ENCODE measurements at regions not wholly inside any gene's neighbourhood (a gene's known extent, or its start where the extent isn't known, plus 50 kb on each side); places are given as distances from the start of the nearest gene placed in this dataset.

DNA sequence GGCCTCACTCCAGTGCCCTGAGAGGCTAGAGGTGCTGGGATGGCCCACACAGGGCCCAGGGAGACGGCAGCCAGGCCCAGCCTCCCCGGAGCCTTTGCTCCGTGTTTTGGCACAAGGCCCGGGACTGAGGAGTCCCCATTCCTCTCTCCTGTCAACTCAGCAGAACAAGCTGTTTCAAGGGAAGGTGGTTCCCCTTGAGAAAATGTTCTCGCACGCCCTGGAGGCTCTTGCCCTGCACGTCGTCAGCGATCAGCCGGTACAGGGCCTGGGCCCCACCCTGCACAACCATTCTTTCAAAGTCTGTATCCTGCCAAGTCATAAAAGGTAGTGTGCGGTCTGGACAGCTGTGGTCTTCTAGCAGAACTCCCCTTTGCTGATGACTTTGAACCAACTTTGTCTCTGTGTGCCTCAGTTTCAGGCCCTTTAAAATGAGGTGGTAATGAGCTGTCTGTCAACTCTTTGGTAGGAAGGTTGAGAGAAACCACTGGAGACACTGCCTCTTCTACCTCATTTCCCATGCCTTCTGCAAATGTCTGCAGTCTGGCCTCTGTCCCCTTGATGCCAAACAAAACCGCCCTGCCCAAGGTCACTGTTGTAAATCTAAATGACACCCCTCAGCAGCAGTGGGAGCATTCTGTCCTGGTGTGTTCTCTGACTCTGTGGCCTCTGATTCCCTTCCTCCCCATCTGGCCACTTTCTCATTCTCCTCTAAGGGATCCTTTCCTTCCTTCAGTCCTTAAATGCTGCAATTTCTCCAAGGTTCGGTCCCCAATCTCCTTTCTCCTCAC, 138.6 kb upstream of the JUN start:
- no peak overlapping the region for H3K9ac ChIP-seq (ENCODE audit: low read depth, low read length)
- H3K4me3 ChIP-seq (ENCODE audit: low read depth, low read length), result no peak overlapping the region
- no peaks in the 10 kb centered on the region for H3K4me1 ChIP-seq (ENCODE audit: control insufficient read depth, insufficient read depth, low read length)
- no peaks in the 10 kb centered on the region for H3K36me3 ChIP-seq (ENCODE audit: control insufficient read depth, insufficient read depth, low read length)
- no peaks in the 10 kb centered on the region for H3K27me3 ChIP-seq (ENCODE audit: control insufficient read depth, insufficient read depth, low read length)
- H3K9me3 ChIP-seq (ENCODE audit: control insufficient read depth, insufficient read depth, low read length), result no peaks in the 10 kb centered on the region

DNA sequence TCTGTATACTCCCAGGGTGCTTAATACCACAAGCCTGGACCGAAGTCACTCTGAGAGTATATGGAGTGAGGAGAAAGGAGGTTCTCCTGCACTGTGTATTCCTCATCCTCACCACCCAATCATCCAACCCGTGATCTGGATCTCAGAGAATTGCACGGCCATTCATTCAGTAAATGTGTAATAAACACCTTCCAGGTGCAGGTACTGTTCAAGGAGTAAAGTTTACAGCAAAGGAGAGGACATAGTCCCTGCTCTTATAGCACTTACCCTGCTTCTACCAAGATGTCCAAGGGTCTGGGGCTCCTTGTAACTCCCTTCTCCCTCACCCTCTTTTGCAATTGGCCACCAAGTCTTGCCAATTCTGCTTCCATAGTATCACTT, 139.2 kb upstream of the JUN start:
- no peaks in the 10 kb centered on the region for H3K4me1 ChIP-seq (ENCODE audit: control insufficient read depth, insufficient read depth, low read length)
- no peak overlapping the region for H3K9ac ChIP-seq (ENCODE audit: low read depth, low read length)
- H3K36me3 ChIP-seq (ENCODE audit: control insufficient read depth, insufficient read depth, low read length), result no peaks in the 10 kb centered on the region
- H3K9me3 ChIP-seq (ENCODE audit: control insufficient read depth, insufficient read depth, low read length), result no peaks in the 10 kb centered on the region
- no peaks in the 10 kb centered on the region for H3K27me3 ChIP-seq (ENCODE audit: control insufficient read depth, insufficient read depth, low read length)
- H3K4me3 ChIP-seq (ENCODE audit: low read depth, low read length), result no peak overlapping the region

DNA sequence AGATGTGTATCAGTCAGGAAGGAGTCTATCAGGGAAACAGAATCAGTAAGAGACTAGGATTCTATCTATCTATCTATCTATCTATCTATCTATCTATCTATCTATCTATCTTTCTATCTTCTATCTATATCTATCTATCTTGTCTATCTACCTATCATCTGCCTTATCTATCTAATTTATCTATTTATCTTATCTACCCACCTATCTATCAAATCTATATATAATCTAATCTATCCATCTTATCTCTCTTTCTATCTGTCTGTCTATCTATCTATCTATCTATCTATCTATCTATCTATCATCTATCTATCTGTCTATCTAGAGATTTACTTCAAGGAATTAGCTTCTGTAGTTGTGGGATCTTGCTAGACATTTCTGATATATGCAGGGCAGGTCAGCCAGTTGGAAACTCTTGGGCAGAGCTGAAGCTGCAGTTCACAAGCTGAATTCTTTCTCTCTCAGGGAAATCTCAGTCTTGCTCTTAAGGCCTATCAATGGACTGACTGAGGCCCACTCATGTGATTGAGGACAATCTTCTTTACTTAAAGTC, 140.2 kb upstream of the JUN start:
- no peaks in the 10 kb centered on the region for H3K9me3 ChIP-seq (ENCODE audit: control insufficient read depth, insufficient read depth, low read length)
- no peaks in the 10 kb centered on the region for H3K4me1 ChIP-seq (ENCODE audit: control insufficient read depth, insufficient read depth, low read length)
- no peaks in the 10 kb centered on the region for H3K27me3 ChIP-seq (ENCODE audit: control insufficient read depth, insufficient read depth, low read length)
- H3K4me3 ChIP-seq (ENCODE audit: low read depth, low read length), result no peak overlapping the region
- H3K36me3 ChIP-seq (ENCODE audit: control insufficient read depth, insufficient read depth, low read length), result no peaks in the 10 kb centered on the region
- no peak overlapping the region for H3K9ac ChIP-seq (ENCODE audit: low read depth, low read length)

DNA sequence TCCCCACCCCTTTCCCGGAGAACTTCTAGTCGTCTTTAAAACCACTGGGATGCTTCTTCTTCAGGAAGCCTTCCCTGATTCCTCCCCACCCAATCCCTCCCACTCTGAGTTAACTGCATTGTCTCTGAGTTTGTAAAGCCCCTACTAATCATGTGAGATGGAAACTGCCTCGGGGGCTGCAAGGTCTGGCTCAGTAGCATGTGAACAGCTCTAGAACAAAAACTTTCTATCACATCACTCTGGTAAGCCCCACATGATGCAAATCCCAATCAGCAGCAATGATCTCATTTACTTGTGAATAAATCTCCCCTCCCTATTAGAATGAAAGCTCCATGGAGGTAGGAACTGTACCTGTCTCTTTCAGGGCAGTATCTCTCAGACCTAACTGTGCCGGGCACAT, 141.0 kb upstream of the JUN start:
- Histone ChIP-seq H3K36me3 (ENCODE audit: control insufficient read depth, insufficient read depth, low read length) (no peaks in the 10 kb centered on the region), H3K27me3 (ENCODE audit: control insufficient read depth, insufficient read depth, low read length) (no peaks in the 10 kb centered on the region), H3K9me3 (ENCODE audit: control insufficient read depth, insufficient read depth, low read length) (no peaks in the 10 kb centered on the region), H3K9ac (ENCODE audit: low read depth, low read length) (no peak overlapping the region), H3K4me1 (ENCODE audit: control insufficient read depth, insufficient read depth, low read length) (no peaks in the 10 kb centered on the region), H3K4me3 (ENCODE audit: low read depth, low read length) (no peak overlapping the region)

DNA sequence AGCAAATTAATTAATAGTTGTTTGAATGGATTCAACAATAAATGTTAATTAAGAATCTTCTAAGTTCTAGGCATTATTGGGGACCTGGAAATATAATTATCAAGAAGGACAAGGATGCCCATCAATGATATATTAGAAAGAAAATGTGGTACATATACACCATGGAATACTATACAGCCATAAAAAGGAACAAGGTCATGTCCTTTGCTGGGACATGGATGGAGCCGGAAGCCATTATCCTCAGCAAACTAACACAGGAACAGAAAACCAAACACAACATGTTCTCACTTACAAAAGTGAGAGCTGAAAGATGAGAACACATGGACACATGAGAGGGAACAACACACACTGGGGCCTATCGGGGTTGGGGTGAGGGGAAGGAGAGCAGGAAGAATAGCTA, 141.4 kb upstream of the JUN start:
- H3K4me1 ChIP-seq (ENCODE audit: control insufficient read depth, insufficient read depth, low read length), result no peaks in the 10 kb centered on the region
- H3K27me3 ChIP-seq (ENCODE audit: control insufficient read depth, insufficient read depth, low read length), result no peaks in the 10 kb centered on the region
- H3K9ac ChIP-seq (ENCODE audit: low read depth, low read length), result no peak overlapping the region
- H3K9me3 ChIP-seq (ENCODE audit: control insufficient read depth, insufficient read depth, low read length), result no peaks in the 10 kb centered on the region
- H3K4me3 ChIP-seq (ENCODE audit: low read depth, low read length), result no peak overlapping the region
- no peaks in the 10 kb centered on the region for H3K36me3 ChIP-seq (ENCODE audit: control insufficient read depth, insufficient read depth, low read length)

DNA sequence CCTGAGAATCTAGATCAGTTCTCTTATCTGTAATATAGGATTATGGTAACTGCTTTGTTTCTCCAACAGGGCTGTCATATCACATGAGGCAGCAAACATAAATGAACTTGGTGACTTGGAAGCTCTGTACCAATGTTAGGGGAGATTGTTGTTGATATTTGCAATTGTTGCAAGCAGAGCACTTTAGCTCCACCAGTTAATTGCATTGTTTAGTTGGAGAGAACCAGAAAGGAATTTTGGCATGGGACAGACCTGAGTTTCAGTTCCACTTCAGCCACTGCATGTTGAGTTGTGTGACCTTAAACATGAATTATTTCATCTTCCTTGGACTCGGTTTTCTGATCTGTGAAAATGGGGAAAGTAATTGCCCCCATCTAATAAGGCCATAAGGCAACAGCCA, 142.3 kb upstream of the JUN start:
- H3K4me3 ChIP-seq (ENCODE audit: low read depth, low read length), result no peak overlapping the region
- no peak overlapping the region for H3K9ac ChIP-seq (ENCODE audit: low read depth, low read length)
- H3K27me3 ChIP-seq (ENCODE audit: control insufficient read depth, insufficient read depth, low read length), result no peaks in the 10 kb centered on the region
- H3K9me3 ChIP-seq (ENCODE audit: control insufficient read depth, insufficient read depth, low read length), result no peaks in the 10 kb centered on the region
- no peaks in the 10 kb centered on the region for H3K36me3 ChIP-seq (ENCODE audit: control insufficient read depth, insufficient read depth, low read length)
- no peaks in the 10 kb centered on the region for H3K4me1 ChIP-seq (ENCODE audit: control insufficient read depth, insufficient read depth, low read length)

DNA sequence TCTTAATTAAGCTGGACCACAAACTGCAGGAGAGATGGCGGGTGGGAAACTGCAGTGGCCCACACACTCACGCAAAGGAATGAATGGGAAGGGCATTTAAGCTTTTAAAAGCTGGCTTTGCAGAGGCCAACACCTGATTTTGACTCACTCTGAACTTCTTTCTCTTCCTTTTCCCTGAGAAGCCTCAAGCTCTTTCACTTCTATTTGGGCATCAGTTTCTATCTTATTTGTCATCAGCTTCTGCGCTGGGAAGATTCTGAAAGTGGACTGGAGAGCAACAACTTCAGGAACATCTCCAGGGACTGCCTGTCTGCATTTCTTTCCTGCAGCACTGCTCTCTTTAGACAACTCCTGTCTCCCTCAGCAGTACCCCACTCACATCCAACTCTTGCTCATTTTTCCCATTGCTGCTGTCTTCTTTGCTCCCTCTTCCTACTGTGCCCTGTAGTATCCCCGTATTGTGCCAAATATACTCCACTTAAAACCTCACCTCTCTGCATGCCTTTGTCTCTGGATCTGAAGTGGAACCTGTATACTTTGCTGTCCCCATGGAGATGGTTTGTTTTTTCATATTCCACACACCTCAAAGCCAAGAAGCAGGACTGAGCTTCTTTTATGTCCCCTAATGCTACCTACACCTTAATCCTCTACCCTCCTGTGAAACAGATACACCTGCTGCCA, 143.3 kb upstream of the JUN start:
- H3K36me3 ChIP-seq (ENCODE audit: control insufficient read depth, insufficient read depth, low read length), result no peaks in the 10 kb centered on the region
- no peak overlapping the region for H3K4me3 ChIP-seq (ENCODE audit: low read depth, low read length)
- no peaks in the 10 kb centered on the region for H3K9me3 ChIP-seq (ENCODE audit: control insufficient read depth, insufficient read depth, low read length)
- H3K27me3 ChIP-seq (ENCODE audit: control insufficient read depth, insufficient read depth, low read length), result no peaks in the 10 kb centered on the region
- no peaks in the 10 kb centered on the region for H3K4me1 ChIP-seq (ENCODE audit: control insufficient read depth, insufficient read depth, low read length)
- no peak overlapping the region for H3K9ac ChIP-seq (ENCODE audit: low read depth, low read length)

DNA sequence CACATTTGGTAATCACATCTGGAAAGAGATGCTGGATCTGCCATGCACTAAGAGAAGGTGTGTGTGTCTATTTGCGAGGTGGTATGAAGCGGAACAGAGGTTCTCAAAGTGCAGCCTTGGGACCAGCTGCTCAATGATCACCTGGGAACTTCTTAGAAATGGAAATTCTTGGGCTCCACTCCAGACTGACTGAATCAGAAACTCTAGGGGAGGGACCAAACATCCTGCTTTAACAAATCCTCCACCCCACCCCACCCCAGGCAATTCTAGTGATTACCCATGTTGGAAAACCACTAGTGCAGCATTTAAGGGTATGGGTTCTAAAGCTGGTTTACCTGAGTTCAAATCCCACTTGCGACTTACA, 143.9 kb upstream of the JUN start:
- no peaks in the 10 kb centered on the region for H3K36me3 ChIP-seq (ENCODE audit: control insufficient read depth, insufficient read depth, low read length)
- H3K9me3 ChIP-seq (ENCODE audit: control insufficient read depth, insufficient read depth, low read length), result no peaks in the 10 kb centered on the region
- no peak overlapping the region for H3K9ac ChIP-seq (ENCODE audit: low read depth, low read length)
- H3K4me3 ChIP-seq (ENCODE audit: low read depth, low read length), result no peak overlapping the region
- no peaks in the 10 kb centered on the region for H3K27me3 ChIP-seq (ENCODE audit: control insufficient read depth, insufficient read depth, low read length)
- H3K4me1 ChIP-seq (ENCODE audit: control insufficient read depth, insufficient read depth, low read length), result no peaks in the 10 kb centered on the region

DNA sequence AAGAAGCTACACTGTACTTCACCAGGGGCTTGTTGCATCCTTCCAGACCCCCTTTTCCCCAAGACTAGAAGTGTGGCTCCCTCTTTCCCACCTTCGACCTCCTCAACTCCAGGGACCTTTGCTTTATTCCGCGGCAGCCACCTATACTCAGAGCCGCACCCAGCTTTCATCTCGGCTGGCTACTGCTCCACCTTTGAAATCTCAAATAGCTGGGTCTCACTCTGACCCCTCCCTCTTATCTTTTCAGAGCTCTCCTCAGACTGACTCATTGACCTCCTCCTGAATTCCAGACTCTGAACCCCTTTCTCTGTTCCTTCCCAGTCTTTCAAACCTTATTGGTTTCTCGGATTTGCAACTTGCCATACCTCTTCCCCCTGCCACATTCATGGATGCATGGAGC, 144.7 kb upstream of the JUN start:
- H3K4me3 ChIP-seq (ENCODE audit: low read depth, low read length), result no peak overlapping the region
- no peaks in the 10 kb centered on the region for H3K36me3 ChIP-seq (ENCODE audit: control insufficient read depth, insufficient read depth, low read length)
- H3K9me3 ChIP-seq (ENCODE audit: control insufficient read depth, insufficient read depth, low read length), result no peaks in the 10 kb centered on the region
- H3K27me3 ChIP-seq (ENCODE audit: control insufficient read depth, insufficient read depth, low read length), result no peaks in the 10 kb centered on the region
- no peak overlapping the region for H3K9ac ChIP-seq (ENCODE audit: low read depth, low read length)
- H3K4me1 ChIP-seq (ENCODE audit: control insufficient read depth, insufficient read depth, low read length), result no peaks in the 10 kb centered on the region

DNA sequence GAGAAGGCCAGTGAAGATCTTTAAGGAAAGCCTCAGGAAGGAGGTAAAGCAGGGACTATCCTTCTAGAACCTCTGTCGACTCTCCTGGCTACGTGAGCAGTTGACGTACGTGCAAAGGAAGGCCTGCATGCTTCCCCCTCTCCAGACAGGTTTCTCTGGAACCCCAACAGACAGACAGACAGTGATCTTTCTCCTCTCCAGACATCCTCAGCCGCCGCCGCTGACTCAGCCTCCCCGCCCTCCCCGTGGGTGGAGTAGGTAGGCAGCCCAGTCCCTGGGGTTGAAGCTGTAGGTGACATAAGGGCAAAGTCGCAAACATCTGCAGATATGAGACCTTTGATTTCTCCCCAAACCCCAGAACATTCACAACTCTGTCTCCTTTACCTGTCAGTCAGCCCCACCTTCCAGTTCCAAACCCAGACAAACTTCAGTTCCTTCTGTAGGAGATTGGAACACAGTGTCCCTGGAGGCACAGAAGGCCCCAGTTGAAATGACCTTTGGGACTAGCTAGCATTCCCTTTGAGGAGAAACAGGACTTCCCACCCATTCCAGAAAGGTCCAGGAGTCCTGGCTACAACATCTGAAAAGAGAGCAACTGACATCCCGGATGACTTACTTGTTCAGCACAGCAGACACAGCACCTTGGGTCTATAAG, 146.0 kb upstream of the JUN start:
- H3K4me1 ChIP-seq (ENCODE audit: control insufficient read depth, insufficient read depth, low read length), result no peaks in the 10 kb centered on the region
- no peak overlapping the region for H3K9ac ChIP-seq (ENCODE audit: low read depth, low read length)
- no peak overlapping the region for H3K4me3 ChIP-seq (ENCODE audit: low read depth, low read length)
- H3K9me3 ChIP-seq (ENCODE audit: control insufficient read depth, insufficient read depth, low read length), result no peaks in the 10 kb centered on the region
- no peaks in the 10 kb centered on the region for H3K36me3 ChIP-seq (ENCODE audit: control insufficient read depth, insufficient read depth, low read length)
- no peaks in the 10 kb centered on the region for H3K27me3 ChIP-seq (ENCODE audit: control insufficient read depth, insufficient read depth, low read length)

DNA sequence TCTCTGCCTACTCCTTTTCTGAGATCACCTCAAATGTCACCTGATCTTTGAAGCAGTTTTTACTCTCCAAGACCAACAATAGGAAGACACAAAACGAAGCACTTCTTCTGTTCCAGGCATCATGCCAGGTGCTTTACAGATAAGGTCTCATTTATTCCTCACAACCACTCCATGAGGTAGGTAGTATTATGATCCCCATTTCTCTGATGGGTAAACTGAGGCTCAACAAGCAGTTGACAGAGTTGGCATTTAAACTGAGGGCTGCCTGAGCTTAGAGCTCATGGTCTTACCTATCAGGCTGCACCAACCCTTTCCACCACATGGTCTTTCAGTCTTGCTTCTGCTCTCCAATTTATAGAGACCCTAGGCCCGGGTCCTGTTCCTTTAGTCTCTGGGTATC, 147.2 kb upstream of the JUN start:
- Histone ChIP-seq H3K9ac (ENCODE audit: low read depth, low read length) (no peak overlapping the region), H3K4me1 (ENCODE audit: control insufficient read depth, insufficient read depth, low read length) (no peaks in the 10 kb centered on the region)

DNA sequence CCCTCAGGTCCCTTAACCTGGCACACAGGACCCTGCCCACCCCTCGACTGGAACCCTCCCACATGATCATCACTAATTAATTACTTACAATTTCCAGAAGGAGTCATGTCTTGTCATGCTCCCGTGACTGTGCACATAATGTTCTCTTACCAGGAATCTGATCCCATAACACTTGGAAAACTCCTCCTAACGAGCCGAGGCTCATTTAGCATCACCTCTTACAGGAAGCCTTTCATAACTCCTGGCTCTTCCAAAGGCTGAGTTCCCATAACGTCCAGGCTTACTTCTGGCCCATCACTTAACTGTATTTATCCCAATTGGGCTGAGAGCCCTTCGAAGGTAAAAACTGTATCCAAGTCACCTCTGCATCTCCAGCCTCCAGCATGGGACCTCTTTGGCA, 147.9 kb upstream of the JUN start:
- no peak overlapping the region for H3K9ac ChIP-seq (ENCODE audit: low read depth, low read length)
- H3K9me3 ChIP-seq (ENCODE audit: control insufficient read depth, insufficient read depth, low read length), result no peaks in the 10 kb centered on the region
- no peaks in the 10 kb centered on the region for H3K27me3 ChIP-seq (ENCODE audit: control insufficient read depth, insufficient read depth, low read length)
- no peak overlapping the region for H3K4me3 ChIP-seq (ENCODE audit: low read depth, low read length)
- no peaks in the 10 kb centered on the region for H3K4me1 ChIP-seq (ENCODE audit: control insufficient read depth, insufficient read depth, low read length)
- no peaks in the 10 kb centered on the region for H3K36me3 ChIP-seq (ENCODE audit: control insufficient read depth, insufficient read depth, low read length)

More for the DNA sequence above, 147.2 kb upstream of the JUN start:
- H3K27me3 ChIP-seq (ENCODE audit: control insufficient read depth, insufficient read depth, low read length), result no peaks in the 10 kb centered on the region
- no peaks in the 10 kb centered on the region for H3K9me3 ChIP-seq (ENCODE audit: control insufficient read depth, insufficient read depth, low read length)
- H3K4me3 ChIP-seq (ENCODE audit: low read depth, low read length), result no peak overlapping the region
- H3K36me3 ChIP-seq (ENCODE audit: control insufficient read depth, insufficient read depth, low read length), result no peaks in the 10 kb centered on the region

Data from iPS-15b (cell line).